Mesenchymal stem cell (in vitro differentiated cells and primary cell): ENCODE measurements at regions not wholly inside any gene's neighbourhood (a gene's known extent, or its start where the extent isn't known, plus 50 kb on each side); places are given as distances from the start of the nearest gene placed in this dataset.

Experiments
- DNase-seq: peaks from one replicate; pipeline ENCODE4 v3.0.0-alpha.2; 2013
- H2AFZ ChIP-seq: one replicate; pipeline ENCODE4 v1.6.1; 2013; ENCODE audit warnings: low read depth, mild to moderate bottlenecking, control low read depth, inconsistent platforms, low read length, moderate library complexity
- H2AK5ac ChIP-seq: 2 replicates; pipeline ENCODE4 v1.6.1; 2013; ENCODE audit warnings: low read length, moderate library complexity, mild to moderate bottlenecking, inconsistent platforms; ENCODE audit not compliant: severe bottlenecking
- H2BK120ac ChIP-seq: one replicate; pipeline ENCODE4 v1.6.1; 2013; ENCODE audit warnings: low read depth, mild to moderate bottlenecking, inconsistent platforms, low read length, moderate library complexity
- H2BK12ac ChIP-seq, 2 experiments: one replicate each; pipeline ENCODE4 v1.6.1; 2013; ENCODE audit warnings: inconsistent platforms in 2 of 2, low read length in 2 of 2, mild to moderate bottlenecking in 2 of 2, moderate library complexity in 2 of 2, control low read depth in 1 of 2
- H2BK15ac ChIP-seq: one replicate; pipeline ENCODE4 v1.6.1; 2013; ENCODE audit warnings: mild to moderate bottlenecking, low read depth, inconsistent platforms; ENCODE audit not compliant: poor library complexity, severe bottlenecking
- H2BK5ac ChIP-seq: 2 replicates; pipeline ENCODE4 v1.6.1; 2013; ENCODE audit warnings: low read depth, mild to moderate bottlenecking, low read length, control low read depth, inconsistent platforms; ENCODE audit not compliant: poor library complexity, severe bottlenecking
- H3K14ac ChIP-seq, 2 experiments: one replicate each; pipeline ENCODE4 v1.6.1; 2013; ENCODE audit warnings: inconsistent platforms in 2 of 2, low read length in 2 of 2, control low read depth in 1 of 2, mild to moderate bottlenecking in 1 of 2, moderate library complexity in 1 of 2
- H3K18ac ChIP-seq, 2 experiments: one replicate each; pipeline ENCODE4 v1.6.1; 2013; ENCODE audit warnings: inconsistent platforms in 2 of 2, low read length in 2 of 2, control low read depth in 1 of 2, low read depth in 1 of 2, mild to moderate bottlenecking in 1 of 2
- H3K23ac ChIP-seq, 2 experiments: one replicate each; pipeline ENCODE4 v1.6.1; 2013; ENCODE audit warnings: inconsistent platforms in 2 of 2, low read length in 2 of 2, mild to moderate bottlenecking in 2 of 2, moderate library complexity in 2 of 2, control low read depth in 1 of 2
- H3K27ac ChIP-seq: 2 replicates; pipeline ENCODE4 v1.5.1; 2013; ENCODE audit warnings: mild to moderate bottlenecking, moderate library complexity, low read length, control low read depth, inconsistent platforms; ENCODE audit not compliant: poor library complexity, severe bottlenecking
- H3K27me3 ChIP-seq, 2 experiments: 2 replicates each; pipeline versions ENCODE4 v1.6.1 to v1.7.0; 2013; ENCODE audit warnings: low read length in 2 of 2, mild to moderate bottlenecking in 2 of 2, moderate library complexity in 2 of 2, control low read depth in 1 of 2, inconsistent platforms in 1 of 2; ENCODE audit not compliant: control insufficient read depth in 1 of 2, insufficient read depth in 1 of 2
- H3K36me3 ChIP-seq, 2 experiments: 2 replicates each; pipeline versions ENCODE4 v1.6.1 to v1.7.0; 2013; ENCODE audit warnings: low read length in 2 of 2, control low read depth in 1 of 2, inconsistent platforms in 1 of 2, low read depth in 1 of 2, mild to moderate bottlenecking in 1 of 2; ENCODE audit not compliant: insufficient read depth in 2 of 2, control insufficient read depth in 1 of 2
- H3K4ac ChIP-seq, 2 experiments: one replicate each; pipeline ENCODE4 v1.6.1; 2013; ENCODE audit warnings: inconsistent platforms in 2 of 2, low read length in 2 of 2, mild to moderate bottlenecking in 2 of 2, moderate library complexity in 2 of 2, control low read depth in 1 of 2, low read depth in 1 of 2
- H3K4me1 ChIP-seq: 2 replicates; pipeline ENCODE4 v1.6.1; 2013; ENCODE audit warnings: low read depth, low read length, control low read depth; ENCODE audit not compliant: control insufficient read depth, insufficient read depth
- H3K4me2 ChIP-seq: 2 replicates; pipeline ENCODE4 v1.6.1; 2013; ENCODE audit warnings: low read length, mild to moderate bottlenecking, inconsistent platforms; ENCODE audit not compliant: poor library complexity, severe bottlenecking
- H3K4me3 ChIP-seq, 2 experiments: 2 replicates each; pipeline versions ENCODE4 v1.5.1 to v1.7.0; 2013; ENCODE audit warnings: low read length in 2 of 2, mild to moderate bottlenecking in 2 of 2, control low read depth in 1 of 2, low read depth in 1 of 2; ENCODE audit not compliant: insufficient read depth in 1 of 2
- H3K79me1 ChIP-seq: replicated peaks from 2 replicates; pipeline ENCODE4 v1.6.1; 2013; ENCODE audit warnings: mild to moderate bottlenecking, control low read depth, low read length, inconsistent platforms; ENCODE audit not compliant: poor library complexity, severe bottlenecking
- H3K9ac ChIP-seq: 2 replicates; pipeline ENCODE4 v1.7.0; 2013; ENCODE audit warnings: mild to moderate bottlenecking, low read length, moderate library complexity
- H3K9me3 ChIP-seq: 2 replicates; pipeline ENCODE4 v1.7.0; 2013; ENCODE audit warnings: mild to moderate bottlenecking, low read length; ENCODE audit not compliant: control insufficient read depth
- H4K8ac ChIP-seq: one replicate; pipeline ENCODE4 v1.6.1; 2013; ENCODE audit warnings: inconsistent platforms, mild to moderate bottlenecking, low read length, moderate library complexity
- H4K91ac ChIP-seq: one replicate; pipeline ENCODE4 v1.6.1; 2013; ENCODE audit warnings: mild to moderate bottlenecking, low read length, inconsistent platforms
- WGBS: methylation state at CpG from one replicate; pipeline ENCODE4 v1.1.7; 2013; ENCODE audit warnings: mixed read lengths; 5-methylcytosine and 5-hydroxymethylcytosine counted together

- peaks cover 8% of the 10 kb centered on the region for H3K9me3 ChIP-seq
- no peak overlapping the region for H2AK5ac ChIP-seq
- no peaks in the 10 kb centered on the region for H3K4me1 ChIP-seq
Observed at GRCh38 chr17:31650756-31651520, 208.1 kb downstream of the COPRS start.

DNA sequence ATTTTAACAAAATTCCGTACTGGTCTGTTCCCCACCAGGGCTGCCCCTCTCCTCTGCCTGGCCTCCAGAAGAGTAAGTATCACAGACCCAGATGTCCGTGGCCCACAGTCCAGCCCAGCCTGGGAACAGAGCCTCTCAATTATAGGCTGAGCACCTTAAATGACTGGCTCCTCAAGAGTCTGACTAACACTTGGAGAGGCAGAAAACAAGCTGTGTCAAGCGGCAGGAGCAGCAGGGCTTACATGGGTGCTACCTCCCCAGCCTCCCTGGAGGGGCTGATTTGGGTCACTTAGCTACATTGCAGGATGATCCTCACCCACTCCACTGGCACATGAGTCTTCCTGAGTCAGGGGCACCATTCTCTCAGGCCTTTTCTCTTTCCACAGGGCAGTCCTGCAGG, 209.7 kb downstream of the COPRS start:
- Histone ChIP-seq H2BK15ac (no peak overlapping the region), H4K91ac (no peak overlapping the region), H3K4me3 (no peak overlapping the region), H3K79me1 (no peaks in the 10 kb centered on the region), H2BK12ac (no peak overlapping the region), H2AK5ac (no peak overlapping the region), H2BK5ac (no peak overlapping the region), H3K18ac (no peak overlapping the region), H3K4ac (no peak overlapping the region), H2AFZ (no peak overlapping the region), H3K14ac (no peak overlapping the region), H3K27ac (no peak overlapping the region), H3K27me3 (peaks cover 0 to 2% of the 10 kb centered on the region in 2 experiments), H4K8ac (no peak overlapping the region), H3K4me1 (no peaks in the 10 kb centered on the region), H3K9me3 (peaks cover 25% of the 10 kb centered on the region), H3K9ac (no peak overlapping the region), H3K4me2 (no peak overlapping the region), H3K23ac (no peak overlapping the region), H2BK120ac (no peak overlapping the region), H3K36me3 (no peaks in the 10 kb centered on the region)
- WGBS = 85% methylated on average over 3 of the region's 3 CpGs
- no peak for DNase-seq

More at GRCh38 chr17:31650756-31651520, 208.1 kb downstream of the COPRS start:
- no peaks in the 10 kb centered on the region for H3K36me3 ChIP-seq
- no peak overlapping the region for H3K27ac ChIP-seq
- no peaks in the 10 kb centered on the region for H3K79me1 ChIP-seq
- H3K23ac ChIP-seq = no peak overlapping the region
- no peak overlapping the region for H4K91ac ChIP-seq
- no peak overlapping the region for H3K14ac ChIP-seq
- no peak overlapping the region for H2BK5ac ChIP-seq
- peaks cover 0 to 2% of the 10 kb centered on the region in 2 experiments for H3K27me3 ChIP-seq
- H3K18ac ChIP-seq = no peak overlapping the region
- H2BK120ac ChIP-seq = no peak overlapping the region
- H2BK12ac ChIP-seq = no peak overlapping the region
- H3K9ac ChIP-seq = no peak overlapping the region
- H3K4me2 ChIP-seq = no peak overlapping the region
- no peak overlapping the region for H4K8ac ChIP-seq
- no peak overlapping the region for H3K4me3 ChIP-seq
- no peak for DNase-seq
- H2BK15ac ChIP-seq = no peak overlapping the region
- H2AFZ ChIP-seq = no peak overlapping the region
- WGBS = 85% methylated on average over 5 of the region's 5 CpGs
- H3K4ac ChIP-seq = no peak overlapping the region

GRCh38 chr17:31647661-31648060, 211.4 kb downstream of the COPRS start:
- WGBS = 57% methylated on average over 1 of the region's 1 CpG
- Histone ChIP-seq H3K36me3 (no peaks in the 10 kb centered on the region), H3K18ac (no peak overlapping the region), H2AFZ (no peak overlapping the region), H2BK5ac (no peak overlapping the region), H3K23ac (no peak overlapping the region), H2BK12ac (no peak overlapping the region), H2AK5ac (no peak overlapping the region), H3K4me1 (no peaks in the 10 kb centered on the region), H2BK120ac (no peak overlapping the region), H2BK15ac (no peak overlapping the region), H3K9ac (no peak overlapping the region), H3K14ac (peak overlapping the region in 1 of 2 experiments; percentile 14), H3K27me3 (peaks cover 0 to 2% of the 10 kb centered on the region in 2 experiments), H3K4ac (no peak overlapping the region), H3K79me1 (no peaks in the 10 kb centered on the region), H3K9me3 (peaks cover 25% of the 10 kb centered on the region), H4K8ac (no peak overlapping the region), H3K27ac (no peak overlapping the region), H3K4me2 (no peak overlapping the region), H4K91ac (no peak overlapping the region), H3K4me3 (no peak overlapping the region)
- DNase-seq = no peak

GRCh38 chr17:31646642-31647041, 212.4 kb downstream of the COPRS start:
- DNase-seq = no peak
- H4K91ac ChIP-seq = no peak overlapping the region
- H3K27ac ChIP-seq = no peak overlapping the region
- no peak overlapping the region for H2BK5ac ChIP-seq
- no peak overlapping the region for H2BK12ac ChIP-seq
- no peaks in the 10 kb centered on the region for H3K4me1 ChIP-seq
- H4K8ac ChIP-seq = no peak overlapping the region
- WGBS = 67% methylated on average over 2 of the region's 2 CpGs
- no peak overlapping the region for H3K4me3 ChIP-seq
- no peak overlapping the region for H2BK120ac ChIP-seq
- H3K18ac ChIP-seq = no peak overlapping the region
- H3K79me1 ChIP-seq = no peaks in the 10 kb centered on the region
- no peak overlapping the region for H2BK15ac ChIP-seq
- no peak overlapping the region for H3K4ac ChIP-seq
- no peak overlapping the region for H3K9ac ChIP-seq
- H3K23ac ChIP-seq = no peak overlapping the region
- H3K14ac ChIP-seq = no peak overlapping the region
- H3K4me2 ChIP-seq = no peak overlapping the region
- H3K36me3 ChIP-seq = no peaks in the 10 kb centered on the region
- H3K9me3 ChIP-seq = peaks cover 25% of the 10 kb centered on the region
- H3K27me3 ChIP-seq = peaks cover 0 to 2% of the 10 kb centered on the region in 2 experiments
- H2AFZ ChIP-seq = no peak overlapping the region
- H2AK5ac ChIP-seq = no peak overlapping the region
